ENCODE measurements at regions not wholly inside any gene's neighbourhood (a gene's known extent, or its start where the extent isn't known, plus 50 kb on each side); places are given as distances from the start of the nearest gene placed in this dataset.

GRCh38 chr11:37402663-37403062 is 804.6 kb upstream of the RAG2 start:
- H3K27me3 ChIP-seq (replicated peaks in 1 of 2; ENCODE audit: control insufficient read depth in 2 of 2, insufficient read depth in 2 of 2, low read length in 1 of 2): no peaks in the 10 kb centered on the region
- H3K4me2 ChIP-seq (ENCODE audit: control insufficient read depth, insufficient read depth): no peak overlapping the region
- ChIA-PET CTCF (no interaction called here), RAD21 (ENCODE audit: unreplicated experiment) (no interaction called here), SMC1A (ENCODE audit: uncharacterized antibody, unreplicated experiment) (interaction anchor here (1.2 kb wide), 1 partner anchor 30 kb away, joined by 3 read pairs; no protein-coding TSS in a partner anchor), POLR2A (no interaction called here)
- intact Hi-C loops (cut with micrococcal nuclease; ENCODE audit: unreplicated experiment) (no loop called here), in situ Hi-C loops (cut with MboI) (no loop called here)
- H3K4me1 ChIP-seq (ENCODE audit: control insufficient read depth, insufficient read depth, low read length): no peaks in the 10 kb centered on the region
- WGBS (ENCODE audit: insufficient coverage, insufficient replicate concordance, low lambda C conversion rate, missing lambda C conversion rate): 88% methylated on average over 1 of the region's 1 CpG
- no peaks in the 10 kb centered on the region for H3K9me3 ChIP-seq (replicated peaks; ENCODE audit: control insufficient read depth, insufficient read depth, low read length)
- H3K36me3 ChIP-seq (ENCODE audit: control insufficient read depth in 2 of 2, insufficient read depth in 2 of 2, low read length in 1 of 2): no peaks in the 10 kb centered on the region
- no peak overlapping the region for H3K4me3 ChIP-seq
- no peaks in the 10 kb centered on the region for H3K79me2 ChIP-seq (ENCODE audit: control insufficient read depth, insufficient read depth, low read length)
- H3K9ac ChIP-seq (ENCODE audit: control insufficient read depth, insufficient read depth, low read length): no peak overlapping the region
- no peak overlapping the region for H2AFZ ChIP-seq (ENCODE audit: control insufficient read depth, low read depth, low read length)
- no peak for FAIRE-seq
- no peak for TF ChIP-seq EZH2 (IDR thresholded peaks at IDR 0.05; ENCODE audit: borderline replicate concordance, control insufficient read depth, low read depth, low read length)
- TF ChIP-seq ASH2L (IDR thresholded peaks at IDR 0.05; ENCODE audit: borderline replicate concordance, low read depth): no peak
- TF ChIP-seq ZSCAN29 (IDR thresholded peaks at IDR 0.05): no peak
- TF ChIP-seq RAD51 (IDR thresholded peaks at IDR 0.05): no peak
- TF ChIP-seq NFYA (IDR thresholded peaks at IDR 0.05; ENCODE audit: borderline replicate concordance, low read depth, low read length): no peak
- TF ChIP-seq CHD1 (IDR thresholded peaks at IDR 0.05; ENCODE audit: low read depth, low read length): no peak
- no peak for TF ChIP-seq MYB (IDR thresholded peaks at IDR 0.05; ENCODE audit: borderline replicate concordance, low read depth, low read length)
- TF ChIP-seq PRDM15 (CRISPR knock-in tag; IDR thresholded peaks at IDR 0.05): no peak
- no peak for TF ChIP-seq STAT1 (conservative IDR thresholded peaks at IDR 0.05)
- no peak for TF ChIP-seq BCL11A (IDR thresholded peaks at IDR 0.05; ENCODE audit: low read depth, low read length)
- TF ChIP-seq FOXK2 (IDR thresholded peaks at IDR 0.05): no peak
- no peak for TF ChIP-seq SREBF1 (IDR thresholded peaks at IDR 0.05; ENCODE audit: low read length)
- no peak for TF ChIP-seq CTCF (IDR thresholded peaks at IDR 0.05 in 2 of 3, conservative IDR thresholded peaks at IDR 0.05 in 1 of 3; ENCODE audit: control insufficient read depth in 2 of 3, extremely low read depth in 1 of 3, insufficient read depth in 1 of 3, low read depth in 3 of 3, low read length in 3 of 3)
- no peak for TF ChIP-seq CBFB (IDR thresholded peaks at IDR 0.05; ENCODE audit: low read depth)
- H3K27ac ChIP-seq (ENCODE audit: control insufficient read depth, insufficient read depth): no peak overlapping the region
- H4K20me1 ChIP-seq (ENCODE audit: control insufficient read depth, insufficient read depth): no peaks in the 10 kb centered on the region
- no peak for ATAC-seq
- no peak for DNase-seq (ENCODE audit: low read depth, low spot score)
- BruUV-seq (replicated peaks): no TSS peak

All from GM12878 (cell line).